ENCODE measurements at regions not wholly inside any gene's neighbourhood (a gene's known extent, or its start where the extent isn't known, plus 50 kb on each side); places are given as distances from the start of the nearest gene placed in this dataset.
"Not testable (repeated sequence)": the region's sequence is repeated elsewhere in the genome, so short reads cannot be mapped to it uniquely, and the experiment has no call there.

GRCh38 chr9:102714184-102714583 is 280.9 kb upstream of the CYLC2 start:
- DNase-seq = no peak

- not testable (repeated sequence) for DNase-seq
Observed at GRCh38 chr9:102712910-102713309, 282.2 kb upstream of the CYLC2 start.

- no peak for DNase-seq
Observed at GRCh38 chr9:102700936-102701335, 294.2 kb upstream of the CYLC2 start.

GRCh38 chr9:102669220-102669619 is 325.9 kb upstream of the CYLC2 start:
- no peak for DNase-seq

- DNase-seq = no peak
Observed at GRCh38 chr9:102652471-102652870, 342.7 kb upstream of the CYLC2 start.

- DNase-seq = no peak
Observed at GRCh38 chr9:102650896-102651295, 344.2 kb upstream of the CYLC2 start.

- no peak for DNase-seq
Observed at GRCh38 chr9:102642651-102643050, 352.5 kb upstream of the CYLC2 start.

- peak; percentile 0 for DNase-seq
Observed at GRCh38 chr9:102631559-102631958, 363.6 kb upstream of the CYLC2 start.

- DNase-seq = no peak
Observed at GRCh38 chr9:102609461-102609860, 385.7 kb upstream of the CYLC2 start.

- not testable (repeated sequence) for DNase-seq
Observed at GRCh38 chr9:102603198-102604195, 391.6 kb upstream of the CYLC2 start.

GRCh38 chr9:102594241-102594640 is 400.9 kb upstream of the CYLC2 start:
- no peak for DNase-seq

GRCh38 chr9:102587281-102587680 is 407.9 kb upstream of the CYLC2 start:
- DNase-seq = no peak

- no peak for DNase-seq
Observed at GRCh38 chr9:102569436-102569835, 425.7 kb upstream of the CYLC2 start.

GRCh38 chr9:102551346-102551745 is 443.8 kb upstream of the CYLC2 start:
- no peak for DNase-seq

GRCh38 chr9:102550886-102551285 is 444.2 kb upstream of the CYLC2 start:
- DNase-seq = no peak

GRCh38 chr9:102550266-102550665 is 444.9 kb upstream of the CYLC2 start:
- no peak for DNase-seq

GRCh38 chr9:102534031-102534430 is 461.1 kb upstream of the CYLC2 start:
- no peak for DNase-seq

GRCh38 chr9:102521097-102521755 is 473.9 kb upstream of the CYLC2 start:
- no peak for DNase-seq

GRCh38 chr9:102519423-102519822 is 475.7 kb upstream of the CYLC2 start:
- no peak for DNase-seq

GRCh38 chr9:102518324-102518723 is 476.8 kb upstream of the CYLC2 start:
- DNase-seq = no peak

- DNase-seq = no peak
Observed at GRCh38 chr9:102514541-102514940, 480.6 kb upstream of the CYLC2 start.

GRCh38 chr9:102507044-102507687 is 488.0 kb upstream of the CYLC2 start:
- DNase-seq = no peak

GRCh38 chr9:102506406-102506805 is 488.7 kb upstream of the CYLC2 start:
- no peak for DNase-seq

GRCh38 chr9:102499468-102499867 is 495.7 kb upstream of the CYLC2 start:
- DNase-seq = no peak

Data from activated CD4-positive, alpha-beta T cell treated with anti-CD3 and anti-CD28 coated beads, Interleukin-2, amount 50 U/mL, for 16 hours (primary cell).